ENCODE measurements at regions not wholly inside any gene's neighbourhood (a gene's known extent, or its start where the extent isn't known, plus 50 kb on each side); places are given as distances from the start of the nearest gene placed in this dataset.

GRCh38 chr7:120055300-120055699, 217.7 kb upstream of the KCND2 start:
- H2BK120ac ChIP-seq (ENCODE audit: low read depth, low read length), result peak overlapping the region; percentile 99
- in situ Hi-C loops (cut with MboI; ENCODE audit: low sequenced_read_pairs) (no loop called here), dilution Hi-C loops (cut with HindIII; ENCODE audit: low sequenced_read_pairs, unreplicated experiment) (no loop called here), intact Hi-C loops (cut with micrococcal nuclease) (loop anchor here (10.0 kb wide), 1 partner anchor 90 kb away; no protein-coding TSS in a partner anchor)
- ChIA-PET POLR2A (ENCODE audit: unreplicated experiment) (no interaction called here), CTCF (interaction anchor here (0.6 to 1.2 kb wide), 2 partner anchors 122 to 1249 kb away, joined by 3 to 6 read pairs; no protein-coding TSS in a partner anchor)
- H3K23ac ChIP-seq (ENCODE audit: low read depth, low read length), result peak overlapping the region; percentile 56; the same call in 1 of the 2 replicates
- ATAC-seq (ENCODE audit: low read depth), result peak; percentile 19; the same call in 1 of the 2 replicates
- no peak for TF ChIP-seq CTCF (conservative IDR thresholded peaks at IDR 0.05; ENCODE audit: low read depth, low read length)
- TF ChIP-seq MAFK (IDR thresholded peaks at IDR 0.05; ENCODE audit: low read depth, low read length), result 0 out of 2 replicates have a peak, but pooled peaks have one; percentile 8
- TF ChIP-seq FOS (IDR thresholded peaks at IDR 0.05; ENCODE audit: low read depth, low read length), result peak; percentile 69
- H3K14ac ChIP-seq (replicated peaks; ENCODE audit: low read depth, low read length), result peak overlapping the region; percentile 85
- peak overlapping the region; percentile 97 for H3K4ac ChIP-seq (ENCODE audit: low read depth, low read length)
- H3K9me3 ChIP-seq (ENCODE audit: control insufficient read depth, insufficient read depth, low read length), result no peaks in the 10 kb centered on the region
- peak overlapping the region; percentile 90 for H4K5ac ChIP-seq (ENCODE audit: low read depth, low read length)
- DNase-seq, result peak; percentile 78
- H2BK20ac ChIP-seq (ENCODE audit: low read depth, low read length), result peak overlapping the region; percentile 96
- H3K79me1 ChIP-seq (ENCODE audit: low read depth in 1 of 2, low read length in 2 of 2), result no peaks in the 10 kb centered on the region
- peak overlapping the region; percentile 99 for H3K18ac ChIP-seq (ENCODE audit: low read depth, low read length)
- H3K36me3 ChIP-seq (ENCODE audit: control insufficient read depth, insufficient read depth, low read length), result no peaks in the 10 kb centered on the region
- H3K4me2 ChIP-seq (ENCODE audit: low read depth, low read length), result peak overlapping the region; percentile 63; the same call in 1 of the 2 replicates
- peak overlapping the region; percentile 43; the same call in 1 of the 2 replicates for H3K56ac ChIP-seq (ENCODE audit: extremely low read depth, insufficient read depth, low read length)
- peak overlapping the region; percentile 60 for H2AFZ ChIP-seq (replicated peaks; ENCODE audit: low read length, poor library complexity)
- BruUV-seq (replicated peaks), result no TSS peak
- no peak overlapping the region for H2AK9ac ChIP-seq (replicated peaks; ENCODE audit: low read depth, low read length, poor library complexity)
- peak overlapping the region; percentile 72 to 98; a peak in 3 of 4 replicates for H4K8ac ChIP-seq (ENCODE audit: low read depth in 2 of 2, low read length in 2 of 2)
- H2BK5ac ChIP-seq (ENCODE audit: low read depth, low read length, poor library complexity, severe bottlenecking), result peak overlapping the region; percentile 100
- no peaks in the 10 kb centered on the region for H3K27me3 ChIP-seq (ENCODE audit: control insufficient read depth, insufficient read depth, low read length)
- H3K4me3 ChIP-seq (ENCODE audit: insufficient read depth, low read depth, low read length), result no peak overlapping the region
- no peak overlapping the region for H3K9ac ChIP-seq (ENCODE audit: low read depth, low read length)
- H2BK15ac ChIP-seq (ENCODE audit: low read depth, low read length), result peak overlapping the region; percentile 95; the same call in 2 of the 3 replicates
- H2AK5ac ChIP-seq (ENCODE audit: low read depth, low read length), result peak overlapping the region; percentile 46; the same call in 1 of the 2 replicates
- peaks cover 26% of the 10 kb centered on the region for H3K4me1 ChIP-seq (ENCODE audit: control insufficient read depth, insufficient read depth, low read length)
- peak overlapping the region; percentile 82 for H4K91ac ChIP-seq (ENCODE audit: insufficient read depth, low read depth, low read length)
- H3K9me1 ChIP-seq (ENCODE audit: insufficient read depth, low read length), result 0 out of 2 replicates have a peak, but pooled peaks cover 3% of the 10 kb centered on the region
- H3K27ac ChIP-seq (ENCODE audit: insufficient read depth, low read length), result peak overlapping the region; percentile 88; the same call in 1 of the 2 replicates
- H4K20me1 ChIP-seq (ENCODE audit: insufficient read depth, low read length), result no peaks in the 10 kb centered on the region
- WGBS, 2 experiments (ENCODE audit: extremely low coverage in 2 of 2, insufficient read length in 1 of 2), result no CpG with 5 or more reads among the region's 4 CpGs

Measured in IMR-90 (cell line).